GM23338 (cell line): ENCODE measurements at regions not wholly inside any gene's neighbourhood (a gene's known extent, or its start where the extent isn't known, plus 50 kb on each side); places are given as distances from the start of the nearest gene placed in this dataset.

ENCODE experiments used
- ATAC-seq: fragments of 200-7000 bp; cut with Tn5 transposase; 3 replicates; pipeline ENCODE4 v1.9.1; 2020
- DNase-seq: peaks from one replicate; pipeline ENCODE4 v3.0.0-alpha.2; 2015; ENCODE audit warnings: low spot score
- H2AFZ ChIP-seq: fragments of 200-600 bp; sonication (generic); 2 replicates; pipeline ENCODE4 v1.8.0; 2016; ENCODE audit warnings: antibody characterized with exemption, mild to moderate bottlenecking, moderate library complexity
- H3F3A ChIP-seq: fragments of 200-600 bp; sonication (generic); replicated peaks from 2 replicates; pipeline ENCODE4 v1.8.0; 2017; ENCODE audit warnings: antibody characterized with exemption, mixed run types, low read depth
- H3K27ac ChIP-seq: fragments of 200-600 bp; sonication (generic); 2 replicates; pipeline ENCODE4 v1.6.1; 2016; ENCODE audit warnings: low read depth
- H3K27me3 ChIP-seq: fragments of 200-600 bp; sonication (generic); 2 replicates; pipeline ENCODE4 v1.8.0; 2016; ENCODE audit warnings: mild to moderate bottlenecking, mixed run types, moderate library complexity; ENCODE audit not compliant: insufficient read depth
- H3K36me3 ChIP-seq: fragments of 200-600 bp; sonication (generic); 2 replicates; pipeline ENCODE4 v1.8.0; 2016; ENCODE audit warnings: mild to moderate bottlenecking; ENCODE audit not compliant: insufficient read depth
- H3K4me1 ChIP-seq: fragments of 200-600 bp; sonication (generic); 2 replicates; pipeline ENCODE4 v1.8.0; 2016; ENCODE audit warnings: mild to moderate bottlenecking, moderate library complexity; ENCODE audit not compliant: insufficient read depth
- H3K4me2 ChIP-seq: fragments of 200-600 bp; sonication (generic); 2 replicates; pipeline ENCODE4 v1.7.1; 2017; ENCODE audit warnings: mixed run types
- H3K4me3 ChIP-seq: fragments of 200-600 bp; sonication (generic); 2 replicates; pipeline ENCODE4 v1.6.1; 2016; ENCODE audit warnings: mixed run types
- H3K79me2 ChIP-seq: fragments of 200-600 bp; sonication (generic); replicated peaks from 2 replicates; pipeline ENCODE4 v1.8.0; 2017; ENCODE audit warnings: mild to moderate bottlenecking; ENCODE audit not compliant: insufficient read depth
- H3K9me2 ChIP-seq: fragments of 200-600 bp; sonication (generic); 2 replicates; pipeline ENCODE4 v1.8.0; 2017; ENCODE audit not compliant: insufficient read depth
- H4K20me1 ChIP-seq: fragments of 200-600 bp; sonication (generic); replicated peaks from 2 replicates; pipeline ENCODE4 v1.8.0; 2017; ENCODE audit warnings: mild to moderate bottlenecking; ENCODE audit not compliant: insufficient read depth
- H3K27ac Mint-ChIP-seq: 2 replicates; pipeline ENCODE4 v1.8.0; 2020; ENCODE audit warnings: inconsistent platforms, mild to moderate bottlenecking, moderate library complexity, mixed read lengths
- H3K27me3 Mint-ChIP-seq: 3 replicates; pipeline ENCODE4 v1.8.0; 2022; ENCODE audit warnings: low read depth, mild to moderate bottlenecking, moderate library complexity, mixed read lengths, inconsistent platforms; ENCODE audit not compliant: insufficient read depth, poor library complexity
- H3K36me3 Mint-ChIP-seq: 3 replicates; pipeline ENCODE4 v1.8.0; 2021; ENCODE audit warnings: low read depth, mild to moderate bottlenecking, inconsistent platforms, moderate library complexity, mixed read lengths
- H3K4me1 Mint-ChIP-seq: 3 replicates; pipeline ENCODE4 v1.8.0; 2020; ENCODE audit warnings: mild to moderate bottlenecking, inconsistent platforms, mixed read lengths
- H3K4me3 Mint-ChIP-seq: 3 replicates; pipeline ENCODE4 v1.8.0; 2021; ENCODE audit warnings: moderate library complexity, mild to moderate bottlenecking, inconsistent platforms, mixed read lengths
- H3K9me3 Mint-ChIP-seq: 3 replicates; pipeline ENCODE4 v1.8.0; 2020; ENCODE audit warnings: moderate library complexity, mild to moderate bottlenecking, inconsistent platforms, mixed read lengths
- CREB1 ChIP-seq: fragments of 250-450 bp; sonication (Bioruptor Pico); IDR thresholded peaks from 2 replicates; pipeline ENCODE4 v1.5.0; 2020; ENCODE audit warnings: low read depth, mild to moderate bottlenecking, moderate library complexity
- EZH2 ChIP-seq: fragments of 200-600 bp; sonication (generic); IDR thresholded peaks from one replicate; pipeline ENCODE4 v1.8.0; 2017; ENCODE audit warnings: antibody characterized with exemption, mild to moderate bottlenecking, low read depth; ENCODE audit not compliant: unreplicated experiment
- EZH2phosphoT487 ChIP-seq: fragments of 200-600 bp; sonication (generic); IDR thresholded peaks from one replicate; pipeline ENCODE4 v1.8.1; 2018; ENCODE audit warnings: antibody characterized with exemption; ENCODE audit not compliant: unreplicated experiment
- JUNB ChIP-seq: IDR thresholded peaks from one replicate; pipeline ENCODE4 v1.6.1; 2016; ENCODE audit warnings: antibody characterized with exemption; ENCODE audit not compliant: unreplicated experiment
- NANOG ChIP-seq: IDR thresholded peaks from 2 replicates; pipeline ENCODE4 v1.6.1; 2016; ENCODE audit warnings: antibody characterized with exemption, borderline replicate concordance
- POLR2AphosphoS5 ChIP-seq: IDR thresholded peaks from 2 replicates; pipeline ENCODE4 v1.6.1; 2016; ENCODE audit warnings: antibody characterized with exemption, low read depth
- STAT1 ChIP-seq: IDR thresholded peaks from one replicate; pipeline ENCODE4 v1.6.1; 2016; ENCODE audit warnings: antibody characterized with exemption; ENCODE audit not compliant: unreplicated experiment
- ZNF114 ChIP-seq: fragments of 250-450 bp; sonication (Bioruptor Pico); IDR thresholded peaks from 2 replicates; pipeline ENCODE4 v1.5.0; 2020; ENCODE audit warnings: mild to moderate bottlenecking, moderate library complexity
- ZNF331 ChIP-seq: fragments of 250-450 bp; sonication (Bioruptor Pico); IDR thresholded peaks from 2 replicates; pipeline ENCODE4 v1.5.0; 2020; ENCODE audit warnings: low read depth, mild to moderate bottlenecking, moderate library complexity
- TF ChIP-seq, protein P1 (sequence below): fragments of 250-450 bp; sonication (Bioruptor Pico); IDR thresholded peaks from 2 replicates; pipeline ENCODE4 v1.5.0; 2020; ENCODE audit warnings: mild to moderate bottlenecking, moderate library complexity
- TF ChIP-seq, protein P2 (sequence below): IDR thresholded peaks from one replicate; pipeline ENCODE4 v1.6.1; 2018; ENCODE audit warnings: antibody characterized with exemption; ENCODE audit not compliant: unreplicated experiment
- TF ChIP-seq, protein P3 (sequence below): IDR thresholded peaks from 2 replicates; pipeline ENCODE4 v1.6.1; 2016; ENCODE audit warnings: antibody characterized with exemption

DNA sequence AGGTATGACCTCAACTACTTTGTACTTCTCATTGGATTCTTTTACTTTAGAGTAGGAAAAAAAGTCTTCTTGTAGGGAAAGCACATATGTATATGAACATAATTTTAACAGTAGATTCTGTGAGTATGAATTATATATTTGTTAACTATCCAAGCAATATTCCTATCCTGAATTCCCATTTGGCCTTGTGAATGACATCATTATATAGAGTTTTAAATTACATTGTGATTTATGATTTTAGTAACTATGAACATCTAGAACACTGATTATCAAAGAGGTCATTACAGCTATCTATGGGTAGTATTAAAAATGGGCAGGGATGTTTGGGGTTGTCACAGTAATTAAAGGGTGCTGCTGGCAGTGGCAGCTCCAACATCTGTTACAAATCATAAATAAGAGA, 163.9 kb upstream of the TFAP2D start (continued):
- TF ChIP-seq, protein P1, sequence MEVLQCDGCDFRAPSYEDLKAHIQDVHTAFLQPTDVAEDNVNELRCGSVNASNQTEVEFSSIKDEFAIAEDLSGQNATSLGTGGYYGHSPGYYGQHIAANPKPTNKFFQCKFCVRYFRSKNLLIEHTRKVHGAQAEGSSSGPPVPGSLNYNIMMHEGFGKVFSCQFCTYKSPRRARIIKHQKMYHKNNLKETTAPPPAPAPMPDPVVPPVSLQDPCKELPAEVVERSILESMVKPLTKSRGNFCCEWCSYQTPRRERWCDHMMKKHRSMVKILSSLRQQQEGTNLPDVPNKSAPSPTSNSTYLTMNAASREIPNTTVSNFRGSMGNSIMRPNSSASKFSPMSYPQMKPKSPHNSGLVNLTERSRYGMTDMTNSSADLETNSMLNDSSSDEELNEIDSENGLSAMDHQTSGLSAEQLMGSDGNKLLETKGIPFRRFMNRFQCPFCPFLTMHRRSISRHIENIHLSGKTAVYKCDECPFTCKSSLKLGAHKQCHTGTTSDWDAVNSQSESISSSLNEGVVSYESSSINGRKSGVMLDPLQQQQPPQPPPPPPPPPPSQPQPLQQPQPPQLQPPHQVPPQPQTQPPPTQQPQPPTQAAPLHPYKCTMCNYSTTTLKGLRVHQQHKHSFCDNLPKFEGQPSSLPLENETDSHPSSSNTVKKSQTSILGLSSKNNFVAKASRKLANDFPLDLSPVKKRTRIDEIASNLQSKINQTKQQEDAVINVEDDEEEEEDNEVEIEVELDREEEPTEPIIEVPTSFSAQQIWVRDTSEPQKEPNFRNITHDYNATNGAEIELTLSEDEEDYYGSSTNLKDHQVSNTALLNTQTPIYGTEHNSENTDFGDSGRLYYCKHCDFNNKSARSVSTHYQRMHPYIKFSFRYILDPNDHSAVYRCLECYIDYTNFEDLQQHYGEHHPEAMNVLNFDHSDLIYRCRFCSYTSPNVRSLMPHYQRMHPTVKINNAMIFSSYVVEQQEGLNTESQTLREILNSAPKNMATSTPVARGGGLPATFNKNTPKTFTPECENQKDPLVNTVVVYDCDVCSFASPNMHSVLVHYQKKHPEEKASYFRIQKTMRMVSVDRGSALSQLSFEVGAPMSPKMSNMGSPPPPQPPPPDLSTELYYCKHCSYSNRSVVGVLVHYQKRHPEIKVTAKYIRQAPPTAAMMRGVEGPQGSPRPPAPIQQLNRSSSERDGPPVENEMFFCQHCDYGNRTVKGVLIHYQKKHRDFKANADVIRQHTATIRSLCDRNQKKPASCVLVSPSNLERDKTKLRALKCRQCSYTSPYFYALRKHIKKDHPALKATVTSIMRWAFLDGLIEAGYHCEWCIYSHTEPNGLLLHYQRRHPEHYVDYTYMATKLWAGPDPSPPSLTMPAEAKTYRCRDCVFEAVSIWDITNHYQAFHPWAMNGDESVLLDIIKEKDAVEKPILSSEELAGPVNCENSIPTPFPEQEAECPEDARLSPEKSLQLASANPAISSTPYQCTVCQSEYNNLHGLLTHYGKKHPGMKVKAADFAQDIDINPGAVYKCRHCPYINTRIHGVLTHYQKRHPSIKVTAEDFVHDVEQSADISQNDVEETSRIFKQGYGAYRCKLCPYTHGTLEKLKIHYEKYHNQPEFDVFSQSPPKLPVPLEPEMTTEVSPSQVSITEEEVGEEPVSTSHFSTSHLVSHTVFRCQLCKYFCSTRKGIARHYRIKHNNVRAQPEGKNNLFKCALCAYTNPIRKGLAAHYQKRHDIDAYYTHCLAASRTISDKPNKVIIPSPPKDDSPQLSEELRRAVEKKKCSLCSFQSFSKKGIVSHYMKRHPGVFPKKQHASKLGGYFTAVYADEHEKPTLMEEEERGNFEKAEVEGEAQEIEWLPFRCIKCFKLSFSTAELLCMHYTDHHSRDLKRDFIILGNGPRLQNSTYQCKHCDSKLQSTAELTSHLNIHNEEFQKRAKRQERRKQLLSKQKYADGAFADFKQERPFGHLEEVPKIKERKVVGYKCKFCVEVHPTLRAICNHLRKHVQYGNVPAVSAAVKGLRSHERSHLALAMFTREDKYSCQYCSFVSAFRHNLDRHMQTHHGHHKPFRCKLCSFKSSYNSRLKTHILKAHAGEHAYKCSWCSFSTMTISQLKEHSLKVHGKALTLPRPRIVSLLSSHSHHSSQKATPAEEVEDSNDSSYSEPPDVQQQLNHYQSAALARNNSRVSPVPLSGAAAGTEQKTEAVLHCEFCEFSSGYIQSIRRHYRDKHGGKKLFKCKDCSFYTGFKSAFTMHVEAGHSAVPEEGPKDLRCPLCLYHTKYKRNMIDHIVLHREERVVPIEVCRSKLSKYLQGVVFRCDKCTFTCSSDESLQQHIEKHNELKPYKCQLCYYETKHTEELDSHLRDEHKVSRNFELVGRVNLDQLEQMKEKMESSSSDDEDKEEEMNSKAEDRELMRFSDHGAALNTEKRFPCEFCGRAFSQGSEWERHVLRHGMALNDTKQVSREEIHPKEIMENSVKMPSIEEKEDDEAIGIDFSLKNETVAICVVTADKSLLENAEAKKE (CRISPR knock-in tag), result no peak
- no peak for TF ChIP-seq EZH2
- no peak for TF ChIP-seq STAT1
- no peak for TF ChIP-seq EZH2phosphoT487
- TF ChIP-seq CREB1 (CRISPR knock-in tag), result no peak
- TF ChIP-seq NANOG, result no peak

DNA sequence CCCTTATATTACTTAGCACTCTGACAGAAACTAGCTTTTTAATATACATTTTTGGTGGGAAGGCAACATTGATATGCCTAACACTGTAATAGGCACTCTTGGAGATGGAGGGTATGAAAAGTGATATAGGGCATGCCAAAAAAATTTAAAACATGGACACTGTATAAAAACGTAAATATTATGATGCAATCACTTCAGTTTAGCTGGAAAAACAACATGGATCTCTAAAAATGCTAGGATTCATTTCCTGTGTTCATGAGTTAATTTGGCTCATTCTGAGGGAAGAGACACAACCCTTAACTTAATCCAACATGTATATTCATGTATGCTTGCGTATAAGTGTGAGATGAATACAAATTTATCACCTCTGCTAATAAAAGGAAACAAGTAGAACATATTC, 157.3 kb upstream of the TFAP2D start:
- DNase-seq, result no peak
- TF ChIP-seq NANOG, result no peak
- TF ChIP-seq, protein P2, sequence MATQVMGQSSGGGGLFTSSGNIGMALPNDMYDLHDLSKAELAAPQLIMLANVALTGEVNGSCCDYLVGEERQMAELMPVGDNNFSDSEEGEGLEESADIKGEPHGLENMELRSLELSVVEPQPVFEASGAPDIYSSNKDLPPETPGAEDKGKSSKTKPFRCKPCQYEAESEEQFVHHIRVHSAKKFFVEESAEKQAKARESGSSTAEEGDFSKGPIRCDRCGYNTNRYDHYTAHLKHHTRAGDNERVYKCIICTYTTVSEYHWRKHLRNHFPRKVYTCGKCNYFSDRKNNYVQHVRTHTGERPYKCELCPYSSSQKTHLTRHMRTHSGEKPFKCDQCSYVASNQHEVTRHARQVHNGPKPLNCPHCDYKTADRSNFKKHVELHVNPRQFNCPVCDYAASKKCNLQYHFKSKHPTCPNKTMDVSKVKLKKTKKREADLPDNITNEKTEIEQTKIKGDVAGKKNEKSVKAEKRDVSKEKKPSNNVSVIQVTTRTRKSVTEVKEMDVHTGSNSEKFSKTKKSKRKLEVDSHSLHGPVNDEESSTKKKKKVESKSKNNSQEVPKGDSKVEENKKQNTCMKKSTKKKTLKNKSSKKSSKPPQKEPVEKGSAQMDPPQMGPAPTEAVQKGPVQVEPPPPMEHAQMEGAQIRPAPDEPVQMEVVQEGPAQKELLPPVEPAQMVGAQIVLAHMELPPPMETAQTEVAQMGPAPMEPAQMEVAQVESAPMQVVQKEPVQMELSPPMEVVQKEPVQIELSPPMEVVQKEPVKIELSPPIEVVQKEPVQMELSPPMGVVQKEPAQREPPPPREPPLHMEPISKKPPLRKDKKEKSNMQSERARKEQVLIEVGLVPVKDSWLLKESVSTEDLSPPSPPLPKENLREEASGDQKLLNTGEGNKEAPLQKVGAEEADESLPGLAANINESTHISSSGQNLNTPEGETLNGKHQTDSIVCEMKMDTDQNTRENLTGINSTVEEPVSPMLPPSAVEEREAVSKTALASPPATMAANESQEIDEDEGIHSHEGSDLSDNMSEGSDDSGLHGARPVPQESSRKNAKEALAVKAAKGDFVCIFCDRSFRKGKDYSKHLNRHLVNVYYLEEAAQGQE, result no peak
- TF ChIP-seq STAT1, result no peak
- TF ChIP-seq, protein P3, sequence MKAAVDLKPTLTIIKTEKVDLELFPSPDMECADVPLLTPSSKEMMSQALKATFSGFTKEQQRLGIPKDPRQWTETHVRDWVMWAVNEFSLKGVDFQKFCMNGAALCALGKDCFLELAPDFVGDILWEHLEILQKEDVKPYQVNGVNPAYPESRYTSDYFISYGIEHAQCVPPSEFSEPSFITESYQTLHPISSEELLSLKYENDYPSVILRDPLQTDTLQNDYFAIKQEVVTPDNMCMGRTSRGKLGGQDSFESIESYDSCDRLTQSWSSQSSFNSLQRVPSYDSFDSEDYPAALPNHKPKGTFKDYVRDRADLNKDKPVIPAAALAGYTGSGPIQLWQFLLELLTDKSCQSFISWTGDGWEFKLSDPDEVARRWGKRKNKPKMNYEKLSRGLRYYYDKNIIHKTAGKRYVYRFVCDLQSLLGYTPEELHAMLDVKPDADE, result no peak
- no peak for TF ChIP-seq JUNB
- TF ChIP-seq CREB1 (CRISPR knock-in tag), result no peak
- TF ChIP-seq ZNF114, result no peak
- TF ChIP-seq EZH2, result no peak
- no peak for TF ChIP-seq ZNF331 (CRISPR knock-in tag)
- TF ChIP-seq EZH2phosphoT487, result no peak
- no peak for TF ChIP-seq POLR2AphosphoS5

More for the DNA sequence above, 157.3 kb upstream of the TFAP2D start:
- Histone ChIP-seq H3K27ac (no peak overlapping the region), H3K36me3 (no peaks in the 10 kb centered on the region), H4K20me1 (no peaks in the 10 kb centered on the region), H2AFZ (no peak overlapping the region), H3K4me2 (no peak overlapping the region), H3K4me3 (no peak overlapping the region), H3K27me3 (no peaks in the 10 kb centered on the region), H3F3A (no peaks in the 10 kb centered on the region), H3K9me2 (no peaks in the 10 kb centered on the region), H3K79me2 (no peaks in the 10 kb centered on the region), H3K4me1 (peaks cover 3% of the 10 kb centered on the region; the same call in 1 of the 2 replicates)
- Mint-ChIP-seq H3K4me3 (no peak overlapping the region), H3K27ac (no peak overlapping the region), H3K9me3 (no peaks in the 10 kb centered on the region; the same call in 2 of the 3 replicates), H3K4me1 (peaks cover 10% of the 10 kb centered on the region), H3K36me3 (no peaks in the 10 kb centered on the region; the same call in 2 of the 3 replicates), H3K27me3 (no peaks in the 10 kb centered on the region)
- ATAC-seq, result no peak
